ENCODE measurements at regions not wholly inside any gene's neighbourhood (a gene's known extent, or its start where the extent isn't known, plus 50 kb on each side); places are given as distances from the start of the nearest gene placed in this dataset.

- H2AFZ ChIP-seq = no peak overlapping the region
- 86% methylated on average over 2 of the region's 2 CpGs for WGBS (ENCODE audit: low lambda C conversion rate, missing lambda C conversion rate)
- H3K4me1 ChIP-seq (ENCODE audit: insufficient read depth) = no peaks in the 10 kb centered on the region
- no peak for DNase-seq (ENCODE audit: low spot score)
- H3K27me3 ChIP-seq = no peaks in the 10 kb centered on the region
- no peak overlapping the region for H3K27ac ChIP-seq
- no peaks in the 10 kb centered on the region for H3K9me3 ChIP-seq (ENCODE audit: low read depth)
- no peak overlapping the region for H3K4me2 ChIP-seq
- no peak for TF ChIP-seq EZH2 (IDR thresholded peaks at IDR 0.05; ENCODE audit: borderline replicate concordance)
- TF ChIP-seq EZH2phosphoT487 (IDR thresholded peaks at IDR 0.05; ENCODE audit: low read depth, severe bottlenecking, unreplicated experiment) = no peak
- no peak for TF ChIP-seq CTCF (IDR thresholded peaks at IDR 0.05; ENCODE audit: poor library complexity)
- H3K4me3 ChIP-seq = no peak overlapping the region
- no peaks in the 10 kb centered on the region for H3K79me2 ChIP-seq
- no peaks in the 10 kb centered on the region for H3K36me3 ChIP-seq (replicated peaks; ENCODE audit: insufficient read depth, low read depth)
- H4K20me1 ChIP-seq (ENCODE audit: insufficient read depth, poor library complexity, severe bottlenecking) = no peaks in the 10 kb centered on the region
- no peaks in the 10 kb centered on the region for H3K9me2 ChIP-seq (replicated peaks; ENCODE audit: insufficient read depth)
These were observed 76.0 kb upstream of the VEGFC start for GRCh38 chr4:176868676-176869075.

GRCh38 chr4:176872461-176872860 lies 79.7 kb upstream of the VEGFC start:
- Histone ChIP-seq H2AFZ (no peak overlapping the region), H3K79me2 (no peaks in the 10 kb centered on the region), H3K27ac (no peak overlapping the region), H3K4me3 (no peak overlapping the region), H3K9me2 (replicated peaks; ENCODE audit: insufficient read depth) (no peaks in the 10 kb centered on the region), H3K9me3 (ENCODE audit: low read depth) (no peaks in the 10 kb centered on the region), H3K4me2 (no peak overlapping the region), H4K20me1 (ENCODE audit: insufficient read depth, poor library complexity, severe bottlenecking) (no peaks in the 10 kb centered on the region), H3K27me3 (no peaks in the 10 kb centered on the region), H3K36me3 (replicated peaks; ENCODE audit: insufficient read depth, low read depth) (no peaks in the 10 kb centered on the region), H3K4me1 (ENCODE audit: insufficient read depth) (no peaks in the 10 kb centered on the region)
- WGBS (ENCODE audit: low lambda C conversion rate, missing lambda C conversion rate) = 90% methylated on average over 3 of the region's 3 CpGs
- no peak for DNase-seq (ENCODE audit: low spot score)
- no peak for TF ChIP-seq CTCF (IDR thresholded peaks at IDR 0.05; ENCODE audit: poor library complexity)
- TF ChIP-seq EZH2 (IDR thresholded peaks at IDR 0.05; ENCODE audit: borderline replicate concordance) = no peak
- no peak for TF ChIP-seq EZH2phosphoT487 (IDR thresholded peaks at IDR 0.05; ENCODE audit: low read depth, severe bottlenecking, unreplicated experiment)

GRCh38 chr4:176874721-176875445 lies 82.2 kb upstream of the VEGFC start:
- Histone ChIP-seq H3K9me3 (ENCODE audit: low read depth) (no peaks in the 10 kb centered on the region), H3K27me3 (no peaks in the 10 kb centered on the region), H3K36me3 (replicated peaks; ENCODE audit: insufficient read depth, low read depth) (no peaks in the 10 kb centered on the region), H3K4me2 (no peak overlapping the region), H3K79me2 (no peaks in the 10 kb centered on the region), H2AFZ (no peak overlapping the region), H4K20me1 (ENCODE audit: insufficient read depth, poor library complexity, severe bottlenecking) (no peaks in the 10 kb centered on the region), H3K9me2 (replicated peaks; ENCODE audit: insufficient read depth) (no peaks in the 10 kb centered on the region), H3K4me1 (ENCODE audit: insufficient read depth) (no peaks in the 10 kb centered on the region), H3K27ac (no peak overlapping the region), H3K4me3 (no peak overlapping the region)
- TF ChIP-seq CTCF (IDR thresholded peaks at IDR 0.05; ENCODE audit: poor library complexity) (no peak), EZH2 (IDR thresholded peaks at IDR 0.05; ENCODE audit: borderline replicate concordance) (no peak), EZH2phosphoT487 (IDR thresholded peaks at IDR 0.05; ENCODE audit: low read depth, severe bottlenecking, unreplicated experiment) (no peak)
- DNase-seq (ENCODE audit: low spot score) = no peak
- WGBS (ENCODE audit: low lambda C conversion rate, missing lambda C conversion rate) = 88% methylated on average over 10 of the region's 10 CpGs

Measured in hepatocyte (in vitro differentiated cells).